ENCODE measurements at regions not wholly inside any gene's neighbourhood (a gene's known extent, or its start where the extent isn't known, plus 50 kb on each side); places are given as distances from the start of the nearest gene placed in this dataset.

- TF ChIP-seq, protein P1, sequence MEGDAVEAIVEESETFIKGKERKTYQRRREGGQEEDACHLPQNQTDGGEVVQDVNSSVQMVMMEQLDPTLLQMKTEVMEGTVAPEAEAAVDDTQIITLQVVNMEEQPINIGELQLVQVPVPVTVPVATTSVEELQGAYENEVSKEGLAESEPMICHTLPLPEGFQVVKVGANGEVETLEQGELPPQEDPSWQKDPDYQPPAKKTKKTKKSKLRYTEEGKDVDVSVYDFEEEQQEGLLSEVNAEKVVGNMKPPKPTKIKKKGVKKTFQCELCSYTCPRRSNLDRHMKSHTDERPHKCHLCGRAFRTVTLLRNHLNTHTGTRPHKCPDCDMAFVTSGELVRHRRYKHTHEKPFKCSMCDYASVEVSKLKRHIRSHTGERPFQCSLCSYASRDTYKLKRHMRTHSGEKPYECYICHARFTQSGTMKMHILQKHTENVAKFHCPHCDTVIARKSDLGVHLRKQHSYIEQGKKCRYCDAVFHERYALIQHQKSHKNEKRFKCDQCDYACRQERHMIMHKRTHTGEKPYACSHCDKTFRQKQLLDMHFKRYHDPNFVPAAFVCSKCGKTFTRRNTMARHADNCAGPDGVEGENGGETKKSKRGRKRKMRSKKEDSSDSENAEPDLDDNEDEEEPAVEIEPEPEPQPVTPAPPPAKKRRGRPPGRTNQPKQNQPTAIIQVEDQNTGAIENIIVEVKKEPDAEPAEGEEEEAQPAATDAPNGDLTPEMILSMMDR (IDR thresholded peaks at IDR 0.05): no peak
- TF ChIP-seq, protein P2, sequence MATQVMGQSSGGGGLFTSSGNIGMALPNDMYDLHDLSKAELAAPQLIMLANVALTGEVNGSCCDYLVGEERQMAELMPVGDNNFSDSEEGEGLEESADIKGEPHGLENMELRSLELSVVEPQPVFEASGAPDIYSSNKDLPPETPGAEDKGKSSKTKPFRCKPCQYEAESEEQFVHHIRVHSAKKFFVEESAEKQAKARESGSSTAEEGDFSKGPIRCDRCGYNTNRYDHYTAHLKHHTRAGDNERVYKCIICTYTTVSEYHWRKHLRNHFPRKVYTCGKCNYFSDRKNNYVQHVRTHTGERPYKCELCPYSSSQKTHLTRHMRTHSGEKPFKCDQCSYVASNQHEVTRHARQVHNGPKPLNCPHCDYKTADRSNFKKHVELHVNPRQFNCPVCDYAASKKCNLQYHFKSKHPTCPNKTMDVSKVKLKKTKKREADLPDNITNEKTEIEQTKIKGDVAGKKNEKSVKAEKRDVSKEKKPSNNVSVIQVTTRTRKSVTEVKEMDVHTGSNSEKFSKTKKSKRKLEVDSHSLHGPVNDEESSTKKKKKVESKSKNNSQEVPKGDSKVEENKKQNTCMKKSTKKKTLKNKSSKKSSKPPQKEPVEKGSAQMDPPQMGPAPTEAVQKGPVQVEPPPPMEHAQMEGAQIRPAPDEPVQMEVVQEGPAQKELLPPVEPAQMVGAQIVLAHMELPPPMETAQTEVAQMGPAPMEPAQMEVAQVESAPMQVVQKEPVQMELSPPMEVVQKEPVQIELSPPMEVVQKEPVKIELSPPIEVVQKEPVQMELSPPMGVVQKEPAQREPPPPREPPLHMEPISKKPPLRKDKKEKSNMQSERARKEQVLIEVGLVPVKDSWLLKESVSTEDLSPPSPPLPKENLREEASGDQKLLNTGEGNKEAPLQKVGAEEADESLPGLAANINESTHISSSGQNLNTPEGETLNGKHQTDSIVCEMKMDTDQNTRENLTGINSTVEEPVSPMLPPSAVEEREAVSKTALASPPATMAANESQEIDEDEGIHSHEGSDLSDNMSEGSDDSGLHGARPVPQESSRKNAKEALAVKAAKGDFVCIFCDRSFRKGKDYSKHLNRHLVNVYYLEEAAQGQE (IDR thresholded peaks at IDR 0.05; ENCODE audit: insufficient read depth in 1 of 2, low read depth in 2 of 2, low read length in 1 of 2): no peak
- no peak for TF ChIP-seq POLR2AphosphoS5 (IDR thresholded peaks at IDR 0.05; ENCODE audit: low read depth, low read length)
- no peak for TF ChIP-seq TCF7L2 (IDR thresholded peaks at IDR 0.05; ENCODE audit: low read depth, low read length)
- TF ChIP-seq SIN3A (IDR thresholded peaks at IDR 0.05; ENCODE audit: borderline replicate concordance, insufficient read depth, low read depth, low read length): no peak
Measured at GRCh38 chr3:16675805-16676204, 70.6 kb upstream of the DAZL start.

Measured in Panc1 (cell line).